Thyroid gland (tissue), 4 donors: ENCODE measurements at regions not wholly inside any gene's neighbourhood (a gene's known extent, or its start where the extent isn't known, plus 50 kb on each side); places are given as distances from the start of the nearest gene placed in this dataset.
"Not testable (repeated sequence)": the region's sequence is repeated elsewhere in the genome, so short reads cannot be mapped to it uniquely, and the experiment has no call there.

ENCODE experiments used
- DNase-seq, 2 donors: peaks; one replicate each; pipeline ENCODE4 v3.0.0-alpha.2; 2019
- H3K27ac ChIP-seq, 3 donors: fragments of 200-600 bp; sonication (generic); 1 replicate in 2 of 3; 2 replicates in 1 of 3; pipeline ENCODE4 v1.5.1; 2016 to 2019; ENCODE audit warnings: mild to moderate bottlenecking in 1 of 3, moderate library complexity in 1 of 3
- H3K27me3 ChIP-seq: fragments of 200-600 bp; sonication (generic); one replicate; pipeline ENCODE4 v1.5.1; 2019
- H3K36me3 ChIP-seq, 2 donors: fragments of 200-600 bp; sonication (generic); one replicate each; pipeline ENCODE4 v1.5.1; 2016 to 2019
- H3K4me1 ChIP-seq, 2 donors: fragments of 200-600 bp; sonication (generic); one replicate each; pipeline ENCODE4 v1.5.1; 2017 to 2019
- H3K4me3 ChIP-seq, 3 donors: fragments of 200-600 bp; sonication (generic); replicated peaks in 1 of 3; 1 replicate in 2 of 3; 2 replicates in 1 of 3; pipeline ENCODE4 v1.5.1; 2016; ENCODE audit warnings: mild to moderate bottlenecking in 1 of 3
- H3K9me3 ChIP-seq: fragments of 200-600 bp; sonication (generic); one replicate; pipeline ENCODE4 v1.5.1; 2017
- POLR2A ChIP-seq, 2 donors: fragments of 450-650 bp; IDR thresholded peaks; one replicate each; pipeline ENCODE4 v1.6.1; 2017; ENCODE audit warnings: antibody characterized with exemption in 2 of 2, mild to moderate bottlenecking in 2 of 2, moderate library complexity in 1 of 2
- WGBS, 2 donors: methylation state at CpG; one replicate each; pipeline ENCODE4 v1.1.5; 2017; 5-methylcytosine and 5-hydroxymethylcytosine counted together
- intact Hi-C: fragments of 100-400 bp; cut with DNase I; formaldehyde crosslinking; loops from one replicate; pipeline ENCODE4 v1.15.1; 2023
- TF ChIP-seq, protein P1 (sequence below), 6 experiments: fragments of 200-600 bp in 3 of 6; fragments of 450-650 bp in 3 of 6; sonication (generic) in 3 of 6; IDR thresholded peaks; one replicate each; pipeline ENCODE4 v1.5.1; 2016 to 2019; ENCODE audit warnings: antibody characterized with exemption in 6 of 6, mild to moderate bottlenecking in 2 of 6, inconsistent platforms in 1 of 6, moderate library complexity in 1 of 6

GRCh38 chr18:78799382-78800089, 180.1 kb upstream of the SALL3 start:
- TF ChIP-seq, protein P1, sequence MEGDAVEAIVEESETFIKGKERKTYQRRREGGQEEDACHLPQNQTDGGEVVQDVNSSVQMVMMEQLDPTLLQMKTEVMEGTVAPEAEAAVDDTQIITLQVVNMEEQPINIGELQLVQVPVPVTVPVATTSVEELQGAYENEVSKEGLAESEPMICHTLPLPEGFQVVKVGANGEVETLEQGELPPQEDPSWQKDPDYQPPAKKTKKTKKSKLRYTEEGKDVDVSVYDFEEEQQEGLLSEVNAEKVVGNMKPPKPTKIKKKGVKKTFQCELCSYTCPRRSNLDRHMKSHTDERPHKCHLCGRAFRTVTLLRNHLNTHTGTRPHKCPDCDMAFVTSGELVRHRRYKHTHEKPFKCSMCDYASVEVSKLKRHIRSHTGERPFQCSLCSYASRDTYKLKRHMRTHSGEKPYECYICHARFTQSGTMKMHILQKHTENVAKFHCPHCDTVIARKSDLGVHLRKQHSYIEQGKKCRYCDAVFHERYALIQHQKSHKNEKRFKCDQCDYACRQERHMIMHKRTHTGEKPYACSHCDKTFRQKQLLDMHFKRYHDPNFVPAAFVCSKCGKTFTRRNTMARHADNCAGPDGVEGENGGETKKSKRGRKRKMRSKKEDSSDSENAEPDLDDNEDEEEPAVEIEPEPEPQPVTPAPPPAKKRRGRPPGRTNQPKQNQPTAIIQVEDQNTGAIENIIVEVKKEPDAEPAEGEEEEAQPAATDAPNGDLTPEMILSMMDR (IDR thresholded peaks at IDR 0.05) = no peak
- 82 to 88% methylated on average over 29 of the region's 29 CpGs for WGBS, 2 donors
- intact Hi-C loops = no loop called here
- no peaks in the 10 kb centered on the region for H3K27me3 ChIP-seq
- H3K36me3 ChIP-seq = no peaks in the 10 kb centered on the region
- DNase-seq = no peak
- H3K27ac ChIP-seq = no peak overlapping the region
- no peak overlapping the region for H3K4me3 ChIP-seq
- no peaks in the 10 kb centered on the region for H3K4me1 ChIP-seq
- no peaks in the 10 kb centered on the region for H3K9me3 ChIP-seq

DNA sequence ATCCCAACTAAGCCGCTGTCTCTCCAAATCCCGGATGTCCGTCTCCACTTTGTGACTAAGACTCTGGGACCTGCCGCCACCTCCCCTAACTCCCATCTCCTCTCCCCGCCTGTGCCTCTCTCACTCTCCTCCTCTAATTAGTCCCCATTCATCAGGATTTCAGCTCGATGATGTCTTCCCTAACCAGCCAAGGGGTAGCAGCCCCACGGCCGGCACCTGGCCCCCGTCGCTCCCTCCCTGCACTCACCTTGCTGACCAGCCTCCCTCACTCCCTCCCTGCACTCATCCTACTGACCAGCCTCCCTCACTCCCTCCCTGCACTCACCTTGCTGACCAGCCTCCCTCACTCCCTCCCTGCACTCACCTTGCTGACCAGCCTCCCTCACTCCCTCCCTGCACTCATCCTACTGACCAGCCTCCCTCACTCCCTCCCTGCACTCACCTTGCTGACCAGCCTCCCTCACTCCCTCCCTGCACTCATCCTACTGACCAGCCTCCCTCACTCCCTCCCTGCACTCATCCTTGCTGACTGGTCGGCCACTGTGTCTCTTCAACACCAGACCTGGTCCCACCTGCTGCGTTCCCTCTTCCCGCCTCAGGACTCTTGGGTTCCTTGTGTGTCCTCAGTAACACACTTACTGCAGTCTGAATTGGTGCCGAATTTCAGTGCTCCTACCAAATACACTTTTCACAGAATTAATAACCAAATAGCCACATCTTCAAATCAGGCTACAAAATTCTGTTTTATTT, 179.3 kb upstream of the SALL3 start:
- H3K9me3 ChIP-seq, intact Hi-C loops, H3K4me3 ChIP-seq, H3K36me3 ChIP-seq, H3K27ac ChIP-seq, H3K4me1 ChIP-seq, DNase-seq, H3K27me3 ChIP-seq: not testable (repeated sequence)
- WGBS, 2 donors = 73 to 79% methylated on average over 14 of the region's 14 CpGs

- Histone ChIP-seq H3K4me3 (no peak overlapping the region), H3K9me3 (no peaks in the 10 kb centered on the region), H3K36me3 (no peaks in the 10 kb centered on the region), H3K27ac (no peak overlapping the region), H3K4me1 (no peaks in the 10 kb centered on the region), H3K27me3 (no peaks in the 10 kb centered on the region)
- DNase-seq = no peak
- intact Hi-C loops = no loop called here
- TF ChIP-seq POLR2A (IDR thresholded peaks at IDR 0.05) = no peak
- TF ChIP-seq, protein P1 (IDR thresholded peaks at IDR 0.05) = no peak
- 89 to 95% methylated on average over 6 to 7 of the region's 7 CpGs for WGBS, 2 donors
Observed at GRCh38 chr18:78801011-78801410, 178.6 kb upstream of the SALL3 start.

- Histone ChIP-seq H3K36me3 (no peaks in the 10 kb centered on the region), H3K27me3 (no peaks in the 10 kb centered on the region), H3K4me3 (no peak overlapping the region), H3K27ac (no peak overlapping the region), H3K9me3 (no peaks in the 10 kb centered on the region), H3K4me1 (no peaks in the 10 kb centered on the region)
- DNase-seq = no peak
- intact Hi-C loops = no loop called here
- TF ChIP-seq POLR2A (IDR thresholded peaks at IDR 0.05) = no peak
- TF ChIP-seq, protein P1 (IDR thresholded peaks at IDR 0.05) = no peak
- WGBS, 2 donors = 87 to 92% methylated on average over 8 to 9 of the region's 9 CpGs
Observed at GRCh38 chr18:78803104-78803503, 176.5 kb upstream of the SALL3 start.

- H3K4me3 ChIP-seq = no peak overlapping the region
- H3K4me1 ChIP-seq = no peaks in the 10 kb centered on the region
- no peaks in the 10 kb centered on the region for H3K9me3 ChIP-seq
- intact Hi-C loops = no loop called here
- WGBS, 2 donors = 91 to 93% methylated on average over 8 to 20 of the region's 26 CpGs
- no peak for TF ChIP-seq POLR2A (IDR thresholded peaks at IDR 0.05)
- TF ChIP-seq, protein P1 (IDR thresholded peaks at IDR 0.05) = no peak
- H3K27me3 ChIP-seq = no peaks in the 10 kb centered on the region
- no peak overlapping the region for H3K27ac ChIP-seq
- no peaks in the 10 kb centered on the region for H3K36me3 ChIP-seq
- no peak for DNase-seq
Observed at GRCh38 chr18:78804206-78805030, 175.2 kb upstream of the SALL3 start.
